H9 (cell line): ENCODE measurements at regions not wholly inside any gene's neighbourhood (a gene's known extent, or its start where the extent isn't known, plus 50 kb on each side); places are given as distances from the start of the nearest gene placed in this dataset.

Experiments used
- DNase-seq: peaks from one replicate; pipeline ENCODE4 v3.0.0-alpha.2; 2017
- H2AFZ ChIP-seq: one replicate; pipeline ENCODE4 v1.6.1; 2013; ENCODE audit warnings: mild to moderate bottlenecking, low read length, control low read depth, moderate library complexity
- H2AK5ac ChIP-seq: 2 replicates; pipeline ENCODE4 v1.6.1; 2013; ENCODE audit warnings: low read length, control low read depth, mixed read lengths; ENCODE audit not compliant: insufficient read length
- H2BK120ac ChIP-seq: one replicate; pipeline ENCODE4 v1.6.1; 2013; ENCODE audit warnings: low read depth, mild to moderate bottlenecking, low read length, control low read depth, inconsistent platforms; ENCODE audit not compliant: poor library complexity, severe bottlenecking
- H2BK12ac ChIP-seq: 2 replicates; pipeline ENCODE4 v1.6.1; 2013; ENCODE audit warnings: low read length, control low read depth, mixed read lengths, low read depth; ENCODE audit not compliant: insufficient read length
- H2BK15ac ChIP-seq: 2 replicates; pipeline ENCODE4 v1.6.1; 2013; ENCODE audit warnings: low read depth, low read length, control low read depth
- H2BK20ac ChIP-seq: one replicate; pipeline ENCODE4 v1.6.1; 2013; ENCODE audit warnings: low read depth, mild to moderate bottlenecking, low read length, control low read depth, inconsistent platforms; ENCODE audit not compliant: poor library complexity, severe bottlenecking
- H2BK5ac ChIP-seq: 2 replicates; pipeline ENCODE4 v1.6.1; 2013; ENCODE audit warnings: low read length, control low read depth, mixed read lengths; ENCODE audit not compliant: insufficient read length
- H3K14ac ChIP-seq: 2 replicates; pipeline ENCODE4 v1.6.1; 2013; ENCODE audit warnings: low read length, control low read depth; ENCODE audit not compliant: insufficient read depth
- H3K18ac ChIP-seq: 2 replicates; pipeline ENCODE4 v1.6.1; 2013; ENCODE audit warnings: low read depth, mild to moderate bottlenecking, mixed read lengths, low read length, control low read depth; ENCODE audit not compliant: insufficient read length
- H3K23ac ChIP-seq: 2 replicates; pipeline ENCODE4 v1.6.1; 2013; ENCODE audit warnings: low read length, control low read depth, mixed read lengths, low read depth; ENCODE audit not compliant: insufficient read length
- H3K23me2 ChIP-seq: 2 replicates; pipeline ENCODE4 v1.6.1; 2013; ENCODE audit warnings: low read depth, mild to moderate bottlenecking, mixed read lengths, low read length, control low read depth; ENCODE audit not compliant: insufficient read length, poor library complexity, severe bottlenecking
- H3K27ac ChIP-seq: 2 replicates; pipeline ENCODE4 v1.5.1; 2013; ENCODE audit warnings: low read length, control low read depth, mixed read lengths, low read depth; ENCODE audit not compliant: insufficient read length
- H3K27me3 ChIP-seq: 2 replicates; pipeline ENCODE4 v1.6.1; 2013; ENCODE audit warnings: low read length, control low read depth, inconsistent platforms; ENCODE audit not compliant: insufficient read depth
- H3K4ac ChIP-seq: 2 replicates; pipeline ENCODE4 v1.6.1; 2013; ENCODE audit warnings: low read depth, mild to moderate bottlenecking, control low read depth, inconsistent platforms, low read length, moderate library complexity
- H3K4me1 ChIP-seq: 2 replicates; pipeline ENCODE4 v1.6.1; 2013; ENCODE audit warnings: low read length, control low read depth, inconsistent platforms; ENCODE audit not compliant: insufficient read depth
- H3K4me2 ChIP-seq: 2 replicates; pipeline ENCODE4 v1.6.1; 2013; ENCODE audit warnings: low read length, control low read depth, mixed read lengths; ENCODE audit not compliant: insufficient read length, insufficient read depth
- H3K56ac ChIP-seq: 2 replicates; pipeline ENCODE4 v1.6.1; 2013; ENCODE audit warnings: low read depth, mild to moderate bottlenecking, mixed read lengths, low read length, control low read depth; ENCODE audit not compliant: insufficient read length
- H3K79me1 ChIP-seq: 2 replicates; pipeline ENCODE4 v1.6.1; 2013; ENCODE audit warnings: low read depth, mild to moderate bottlenecking, moderate library complexity, low read length, control low read depth, inconsistent platforms; ENCODE audit not compliant: insufficient read depth, poor library complexity, severe bottlenecking
- H3K79me2 ChIP-seq: 2 replicates; pipeline ENCODE4 v1.6.1; 2013; ENCODE audit warnings: low read length, control low read depth, inconsistent platforms; ENCODE audit not compliant: insufficient read depth
- H3K9ac ChIP-seq: 2 replicates; pipeline ENCODE4 v1.6.1; 2013; ENCODE audit warnings: low read length, control low read depth, mixed read lengths; ENCODE audit not compliant: insufficient read length; ENCODE audit errors: extremely low read depth
- H3K9me3 ChIP-seq: one replicate; pipeline ENCODE4 v1.6.1; 2013; ENCODE audit warnings: low read depth, low read length, inconsistent platforms; ENCODE audit not compliant: control insufficient read depth
- H3T11ph ChIP-seq: one replicate; pipeline ENCODE4 v1.6.1; 2013; ENCODE audit warnings: mild to moderate bottlenecking, low read length, control low read depth, inconsistent platforms
- H4K20me1 ChIP-seq: one replicate; pipeline ENCODE4 v1.6.1; 2013; ENCODE audit not compliant: control insufficient read depth, insufficient read length, insufficient read depth
- H4K5ac ChIP-seq: 2 replicates; pipeline ENCODE4 v1.6.1; 2013; ENCODE audit warnings: low read depth, mild to moderate bottlenecking, mixed read lengths, low read length, control low read depth; ENCODE audit not compliant: insufficient read length
- H4K8ac ChIP-seq: replicated peaks from 2 replicates; pipeline ENCODE4 v1.6.1; 2013; ENCODE audit warnings: low read length, control low read depth, mixed read lengths, low read depth; ENCODE audit not compliant: insufficient read length
- H4K91ac ChIP-seq: 2 replicates; pipeline ENCODE4 v1.6.1; 2013; ENCODE audit warnings: low read depth, mild to moderate bottlenecking, moderate library complexity, mixed read lengths, low read length, control low read depth; ENCODE audit not compliant: insufficient read length
- H3K27ac Mint-ChIP-seq, 3 experiments: 2 replicates in 2 of 3; 3 replicates in 1 of 3; pipeline ENCODE4 v1.8.0; 2020 to 2021; ENCODE audit warnings: mixed read lengths in 3 of 3, mild to moderate bottlenecking in 1 of 3, moderate library complexity in 1 of 3
- H3K27me3 Mint-ChIP-seq: 2 replicates; pipeline ENCODE4 v1.8.0; 2021; ENCODE audit warnings: low read depth, mild to moderate bottlenecking, moderate library complexity, mixed read lengths
- H3K36me3 Mint-ChIP-seq, 3 experiments: 2 replicates in 2 of 3; 3 replicates in 1 of 3; pipeline ENCODE4 v1.8.0; 2020 to 2021; ENCODE audit warnings: low read depth in 3 of 3, mixed read lengths in 3 of 3; ENCODE audit not compliant: insufficient read depth in 1 of 3
- H3K4me1 Mint-ChIP-seq, 2 experiments: 2 replicates each; pipeline ENCODE4 v1.8.0; 2020; ENCODE audit warnings: mixed read lengths in 2 of 2
- H3K4me3 Mint-ChIP-seq, 2 experiments: 2 replicates in 1 of 2; 3 replicates in 1 of 2; pipeline ENCODE4 v1.8.0; 2020 to 2021; ENCODE audit warnings: mild to moderate bottlenecking in 2 of 2, mixed read lengths in 2 of 2, moderate library complexity in 1 of 2
- H3K9me3 Mint-ChIP-seq, 2 experiments: 2 replicates in 1 of 2; 3 replicates in 1 of 2; pipeline ENCODE4 v1.8.0; 2020; ENCODE audit warnings: mild to moderate bottlenecking in 2 of 2, mixed read lengths in 2 of 2, moderate library complexity in 1 of 2
- CTCF ChIP-seq: fragments of 200-600 bp; sonication (generic); conservative IDR thresholded peaks from 3 replicates; pipeline ENCODE4 v1.8.0; 2021; ENCODE audit warnings: antibody characterized with exemption, mild to moderate bottlenecking
- WGBS: extraction: QIAGEN DNeasy Blood & Tissue Kit; methylation state at CpG from one replicate; pipeline ENCODE4 v1.1.7; 2013; ENCODE audit warnings: missing lambda C conversion rate, low lambda C conversion rate, mixed read lengths; ENCODE audit not compliant: insufficient read length; ENCODE audit errors: extremely low coverage; 5-methylcytosine and 5-hydroxymethylcytosine counted together

- Histone ChIP-seq H2BK15ac (no peak overlapping the region), H2AK5ac (no peak overlapping the region), H2BK20ac (no peak overlapping the region), H3K27ac (no peak overlapping the region), H3K14ac (no peak overlapping the region), H3K9ac (no peak overlapping the region), H2AFZ (no peak overlapping the region), H4K20me1 (no peaks in the 10 kb centered on the region), H3K23me2 (no peaks in the 10 kb centered on the region), H3K4ac (no peak overlapping the region), H2BK5ac (no peak overlapping the region), H2BK120ac (no peak overlapping the region), H3T11ph (no peak overlapping the region), H3K4me2 (no peak overlapping the region), H4K91ac (no peak overlapping the region), H2BK12ac (no peak overlapping the region), H3K79me2 (no peaks in the 10 kb centered on the region), H3K18ac (no peak overlapping the region), H3K79me1 (no peaks in the 10 kb centered on the region), H3K23ac (no peak overlapping the region), H3K9me3 (peaks cover 40% of the 10 kb centered on the region), H4K5ac (no peak overlapping the region), H3K27me3 (no peaks in the 10 kb centered on the region), H3K4me1 (no peaks in the 10 kb centered on the region), H4K8ac (no peak overlapping the region), H3K56ac (no peak overlapping the region)
- TF ChIP-seq CTCF: no peak
- H3K36me3 Mint-ChIP-seq: no peaks in the 10 kb centered on the region; a peak in 1 of 7 replicates
- no peaks in the 10 kb centered on the region; the same call in 1 of the 2 replicates for H3K27me3 Mint-ChIP-seq
- no peak for DNase-seq
- no CpG with 5 or more reads among the region's 2 CpGs for WGBS
- H3K4me1 Mint-ChIP-seq: no peaks in the 10 kb centered on the region
- no peak overlapping the region for H3K4me3 Mint-ChIP-seq
- no peak overlapping the region for H3K27ac Mint-ChIP-seq
- H3K9me3 Mint-ChIP-seq: peaks cover 58 to 77% of the 10 kb centered on the region in 2 experiments
Observed at GRCh38 chrX:66912417-66912816, 273.5 kb upstream of the EDA2R start.
